Germinal center (tissue), 1 donor: ENCODE measurements at regions not wholly inside any gene's neighbourhood (a gene's known extent, or its start where the extent isn't known, plus 50 kb on each side); places are given as distances from the start of the nearest gene placed in this dataset.
"Not testable (repeated sequence)": the region's sequence is repeated elsewhere in the genome, so short reads cannot be mapped to it uniquely, and the experiment has no call there.

Experiments
- DNase-seq: peaks from one replicate; pipeline ENCODE4 v3.0.0; 2012; ENCODE audit warnings: mixed read lengths, low spot score

DNA sequence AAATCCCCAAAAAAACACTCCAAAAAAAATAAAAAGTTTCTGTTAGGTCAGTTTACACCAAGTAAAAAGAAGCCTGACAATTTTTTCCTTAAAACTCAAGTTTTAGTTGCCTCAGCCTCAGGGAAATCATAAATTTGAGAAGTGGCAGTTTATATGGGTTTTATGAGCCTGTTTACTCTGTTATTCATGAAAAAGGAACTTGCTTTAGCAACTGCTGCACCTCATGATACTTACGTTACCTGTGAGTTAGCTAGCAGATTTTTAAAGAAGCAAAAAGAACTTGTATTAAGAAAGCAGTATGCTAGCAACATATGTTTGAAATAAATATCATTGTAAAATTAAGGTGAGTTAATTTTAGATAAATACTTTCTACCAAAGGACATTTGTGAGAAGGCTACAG is 1264.5 kb upstream of the PHF14 start:
- no peak for DNase-seq

DNA sequence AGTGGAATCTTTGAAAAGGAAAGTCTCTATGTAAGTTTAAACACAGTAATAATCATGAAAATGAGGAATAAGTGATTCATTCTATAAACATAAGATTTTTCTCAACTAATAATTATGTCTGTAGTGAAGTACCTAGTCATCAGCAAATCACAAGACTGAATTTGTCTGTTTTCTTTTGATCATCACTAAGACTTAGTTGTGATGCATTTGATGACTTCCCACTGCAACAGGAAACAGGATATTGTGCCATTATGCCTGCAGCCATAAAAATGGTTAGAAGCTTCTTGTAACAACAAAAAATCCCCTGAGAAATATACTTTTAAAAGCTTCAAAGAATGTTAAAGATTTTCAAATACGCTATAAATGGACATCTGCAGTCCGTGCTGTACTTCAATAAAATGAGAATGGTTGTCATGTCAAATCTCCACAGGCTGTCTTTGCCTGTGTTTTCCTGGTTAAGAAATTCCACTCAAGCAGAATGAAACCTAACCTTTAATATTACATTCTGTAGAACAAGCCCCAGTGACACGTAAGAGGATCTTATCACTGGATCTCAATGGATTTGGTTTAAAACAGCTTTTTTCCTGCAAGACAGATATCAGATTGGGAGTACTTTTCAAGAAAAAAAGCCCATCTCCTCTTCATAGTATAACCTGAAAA is 1262.3 kb upstream of the PHF14 start:
- no peak for DNase-seq

DNA sequence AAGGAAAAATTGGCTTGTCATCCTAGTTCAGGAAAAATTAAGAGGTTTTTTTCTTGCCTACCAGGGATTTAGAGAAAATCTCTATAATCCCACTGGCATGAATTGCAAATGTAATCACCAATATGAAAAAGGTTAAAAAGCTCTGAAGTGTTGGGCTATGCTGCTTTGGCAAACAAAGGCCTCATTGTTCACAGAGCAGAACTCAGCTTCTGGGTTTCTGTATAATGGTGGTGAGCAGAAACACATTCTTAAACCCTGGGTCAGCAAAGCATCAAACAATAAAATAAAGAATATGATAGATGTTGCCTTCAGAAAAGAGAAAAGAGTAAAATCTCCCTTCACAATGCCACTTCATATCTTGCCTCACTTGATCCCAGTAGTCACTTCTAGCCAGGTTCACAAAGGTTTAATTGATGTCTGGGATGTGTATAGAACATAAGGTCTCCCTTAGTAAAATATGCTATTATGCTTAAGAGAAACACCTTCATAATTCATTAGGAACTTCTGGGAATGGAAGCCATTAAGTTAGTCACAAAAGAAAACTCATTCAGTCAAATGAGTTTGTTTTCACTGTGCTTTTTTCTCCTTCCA is 1255.5 kb upstream of the PHF14 start:
- no peak for DNase-seq

DNA sequence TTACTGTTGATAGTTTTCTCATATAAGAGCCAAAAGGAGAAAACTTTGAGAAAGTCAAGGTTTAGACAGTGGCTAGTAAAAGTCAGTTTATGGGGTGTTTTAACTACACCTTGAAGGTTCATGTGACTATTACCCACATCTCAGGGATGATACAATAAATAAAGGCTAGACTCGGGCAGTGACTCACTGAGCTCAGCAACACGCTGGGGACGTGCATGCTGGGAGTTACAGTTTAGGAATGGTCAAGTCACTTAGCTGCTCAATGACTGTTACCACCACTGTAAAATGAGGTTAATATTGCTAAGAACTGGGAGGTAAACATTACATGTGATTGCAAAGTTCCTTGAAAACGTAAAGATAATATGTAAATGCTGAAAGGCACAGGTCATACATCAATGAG is 1254.4 kb upstream of the PHF14 start:
- no peak for DNase-seq

DNA sequence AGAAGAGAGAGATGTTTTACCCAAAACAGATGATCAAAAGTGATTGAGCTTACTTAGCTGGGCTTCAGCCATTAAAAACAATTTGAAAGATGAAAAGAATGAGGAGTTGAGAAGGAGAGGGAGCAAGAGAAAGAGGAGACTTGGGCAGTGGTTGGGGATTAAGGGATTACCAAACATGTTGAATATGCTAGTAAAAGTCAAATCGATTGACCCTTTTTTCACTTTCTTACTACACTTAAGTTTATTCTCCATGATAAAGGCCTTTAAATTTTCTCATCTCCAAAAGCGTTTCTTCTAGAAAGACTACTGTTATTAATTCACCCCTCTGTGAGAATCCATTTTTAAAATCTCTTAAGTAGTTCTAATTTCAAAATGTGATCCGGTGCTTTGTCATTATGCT is 1254.0 kb upstream of the PHF14 start:
- no peak for DNase-seq

DNA sequence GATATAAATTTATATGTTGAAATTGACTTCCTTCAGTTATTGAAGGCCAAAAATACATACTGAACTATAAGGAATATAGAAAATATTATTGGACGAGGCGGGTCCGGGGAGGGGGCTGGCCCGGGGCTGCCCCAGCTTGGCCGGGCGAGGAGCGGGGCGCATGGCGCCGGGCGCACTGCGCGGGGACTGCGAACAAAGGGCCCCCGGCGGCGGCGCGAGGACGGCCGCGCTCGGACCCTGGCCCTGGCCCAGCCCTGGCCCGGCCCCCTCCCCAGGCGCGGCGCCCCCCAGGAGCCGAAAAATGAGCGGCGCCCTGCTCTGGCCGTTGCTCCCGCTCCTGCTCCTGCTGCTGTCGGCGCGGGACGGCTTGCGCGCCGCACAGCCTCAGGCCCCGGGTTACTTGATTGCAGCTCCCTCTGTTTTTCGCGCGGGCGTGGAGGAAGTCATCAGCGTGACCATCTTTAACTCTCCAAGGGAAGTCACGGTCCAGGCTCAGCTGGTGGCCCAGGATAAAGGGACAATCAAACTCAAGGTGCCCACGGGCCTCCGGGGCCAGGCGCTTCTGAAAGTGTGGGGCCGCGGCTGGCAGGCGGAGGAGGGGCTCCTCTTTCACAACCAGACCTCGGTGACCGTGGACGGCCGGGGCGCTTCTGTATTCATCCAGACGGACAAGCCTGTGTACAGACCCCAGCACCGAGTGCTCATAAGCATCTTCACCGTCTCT is 1247.6 kb upstream of the PHF14 start:
- DNase-seq: not testable (repeated sequence)

DNA sequence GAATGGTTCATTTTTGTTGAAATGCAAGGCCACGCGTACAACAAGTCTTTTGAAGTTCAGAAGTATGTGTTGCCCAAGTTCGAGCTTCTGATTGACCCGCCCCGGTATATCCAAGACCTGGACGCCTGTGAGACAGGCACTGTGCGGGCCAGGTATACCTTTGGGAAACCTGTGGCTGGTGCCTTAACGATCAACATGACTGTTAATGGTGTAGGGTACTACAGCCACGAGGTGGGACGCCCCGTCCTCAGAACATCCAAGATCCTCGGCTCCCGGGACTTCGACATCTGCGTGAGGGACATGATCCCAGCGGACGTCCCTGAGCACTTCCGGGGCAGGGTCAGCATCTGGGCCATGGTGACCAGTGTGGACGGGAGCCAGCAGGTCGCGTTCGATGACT is 1246.9 kb upstream of the PHF14 start:
- not testable (repeated sequence) for DNase-seq

DNA sequence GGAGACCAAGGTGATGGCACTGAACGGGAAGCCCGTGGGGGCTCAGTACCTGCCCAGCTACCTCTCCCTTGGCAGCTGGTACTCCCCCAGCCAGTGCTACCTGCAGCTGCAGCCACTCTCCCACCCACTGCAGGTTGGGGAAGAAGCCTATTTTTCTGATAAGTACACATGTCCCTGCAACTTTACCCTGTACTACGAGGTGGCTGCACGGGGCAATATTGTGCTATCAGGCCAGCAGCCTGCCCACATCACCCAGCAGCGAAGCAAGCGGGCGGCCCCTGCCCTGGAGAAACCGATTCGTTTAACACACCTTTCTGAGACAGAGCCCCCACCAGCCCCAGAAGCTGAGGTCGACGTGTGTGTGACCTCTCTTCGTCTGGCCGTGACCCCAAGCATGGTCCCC is 1246.2 kb upstream of the PHF14 start:
- DNase-seq: not testable (repeated sequence)

DNA sequence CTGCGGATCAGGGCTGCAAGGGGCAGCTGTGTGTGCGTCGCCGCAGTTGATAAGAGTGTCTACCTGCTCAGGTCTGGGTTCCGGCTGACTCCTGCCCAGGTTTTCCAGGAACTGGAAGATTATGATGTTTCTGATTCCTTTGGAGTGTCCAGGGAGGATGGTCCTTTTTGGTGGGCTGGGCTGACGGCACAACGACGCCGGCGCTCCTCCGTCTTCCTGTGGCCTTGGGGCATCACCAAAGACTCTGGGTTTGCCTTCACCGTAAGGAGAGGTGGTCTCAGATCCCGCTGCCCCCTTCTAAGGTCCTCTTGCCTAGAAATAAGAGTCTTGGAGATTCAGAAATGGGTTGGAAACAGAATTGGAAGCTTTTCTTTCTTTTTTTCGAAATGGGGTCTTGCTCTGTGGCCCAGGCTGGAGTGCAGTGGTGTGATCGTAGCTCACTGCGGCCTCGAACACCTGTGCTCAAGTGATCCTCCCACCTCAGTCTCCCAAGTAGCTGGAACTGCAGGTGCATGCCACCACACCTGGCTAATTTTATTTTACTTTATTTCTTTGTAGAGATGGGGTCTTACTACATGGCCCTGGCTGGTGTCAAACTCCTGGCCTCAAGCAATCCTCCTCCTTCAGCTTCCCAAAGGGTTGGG is 1245.5 kb upstream of the PHF14 start:
- DNase-seq: not testable (repeated sequence)

DNA sequence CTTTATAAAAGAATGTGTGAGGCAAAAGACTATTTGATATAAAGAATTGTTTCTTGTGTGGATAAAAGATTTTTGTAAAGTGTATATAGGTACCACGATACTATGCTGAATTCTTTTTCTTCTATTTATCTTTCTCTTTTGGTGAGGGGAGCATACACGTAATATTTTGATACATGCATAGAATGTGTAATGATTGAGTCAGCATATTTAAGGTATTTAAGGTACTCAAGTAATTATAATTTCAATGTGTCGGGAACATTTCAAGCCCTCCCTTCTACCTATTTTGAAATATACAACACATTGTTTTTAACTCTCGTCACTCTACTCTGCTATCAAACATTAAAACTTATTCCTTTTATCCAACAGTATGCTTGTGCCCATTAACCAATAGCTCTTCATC is 1221.6 kb upstream of the PHF14 start:
- DNase-seq: no peak

DNA sequence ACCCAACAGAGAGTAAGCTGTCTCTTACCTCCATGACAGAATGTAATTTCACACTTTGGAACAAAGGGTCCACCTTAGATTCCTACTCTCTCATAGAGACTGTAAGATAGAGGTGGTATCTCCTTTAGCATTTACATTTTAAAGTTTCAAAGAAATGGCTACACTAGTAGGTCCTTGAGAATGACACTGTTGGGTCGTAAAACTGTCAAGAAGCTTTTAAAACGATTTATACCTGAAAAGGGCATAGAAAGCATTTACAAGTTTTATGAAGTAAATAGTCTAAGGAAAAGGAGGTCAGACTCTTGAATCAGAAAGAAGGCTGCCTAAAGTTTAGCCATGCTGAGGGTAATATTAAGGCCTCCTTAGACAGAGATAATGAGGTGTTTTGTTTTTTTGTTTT is 1212.4 kb upstream of the PHF14 start:
- DNase-seq: no peak

DNA sequence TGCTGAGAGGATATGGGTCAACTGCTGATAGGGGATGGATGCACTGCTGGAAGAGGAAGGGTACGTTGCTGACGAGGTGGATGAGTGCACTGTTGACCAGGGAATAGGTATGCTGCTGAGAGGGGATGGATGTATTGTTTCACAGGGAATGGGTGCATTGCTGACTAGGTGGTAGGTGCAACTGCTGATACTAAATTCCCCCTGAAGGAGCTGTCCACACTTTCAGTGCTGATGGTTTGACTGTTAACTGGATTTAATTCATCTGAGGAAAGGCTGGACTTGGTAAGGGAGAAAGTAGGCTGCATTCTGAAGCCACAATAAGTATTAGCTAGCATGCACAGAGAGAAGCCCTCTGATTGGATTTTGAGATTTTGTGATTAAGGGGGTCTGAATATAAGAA is 1196.8 kb upstream of the PHF14 start:
- no peak for DNase-seq

DNA sequence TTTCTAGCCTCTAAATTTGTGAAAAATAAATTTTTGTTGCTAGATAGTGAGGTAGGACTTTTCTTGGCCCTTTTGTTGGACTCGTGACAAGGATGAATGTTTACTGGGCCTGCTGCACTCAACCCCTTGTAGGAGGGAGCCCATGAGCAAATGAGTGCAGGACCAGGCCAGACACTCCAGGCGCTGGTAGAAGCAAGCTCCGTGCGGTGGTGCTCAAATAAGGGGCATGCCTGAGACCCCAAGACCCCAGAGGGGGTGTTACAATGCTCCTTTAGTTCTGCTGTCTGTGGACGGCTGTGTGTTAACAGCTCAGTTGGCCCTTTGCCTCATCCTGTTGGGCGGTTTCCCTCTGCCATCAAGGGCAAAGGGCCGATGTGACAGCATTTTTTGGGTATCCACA is 1195.3 kb upstream of the PHF14 start:
- DNase-seq: no peak

DNA sequence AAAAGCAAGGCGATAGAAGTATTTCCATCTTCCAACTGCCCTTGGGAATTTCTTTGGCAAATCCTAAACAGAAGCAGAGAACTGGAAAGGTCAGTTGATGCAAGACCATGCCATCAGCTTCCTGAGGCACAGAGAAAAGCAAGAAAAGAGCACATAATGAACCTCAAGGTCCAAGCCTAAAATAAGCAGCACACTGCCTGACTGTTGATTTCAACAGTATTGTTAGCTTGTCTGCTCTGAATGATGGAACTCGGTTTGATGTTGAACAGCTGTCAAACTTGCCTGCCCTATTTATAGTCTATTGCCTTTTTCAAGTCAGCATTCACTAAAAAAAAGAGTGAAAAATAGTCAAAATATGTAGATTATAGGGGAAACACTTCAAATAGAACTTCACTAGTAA is 1192.0 kb upstream of the PHF14 start:
- no peak for DNase-seq

DNA sequence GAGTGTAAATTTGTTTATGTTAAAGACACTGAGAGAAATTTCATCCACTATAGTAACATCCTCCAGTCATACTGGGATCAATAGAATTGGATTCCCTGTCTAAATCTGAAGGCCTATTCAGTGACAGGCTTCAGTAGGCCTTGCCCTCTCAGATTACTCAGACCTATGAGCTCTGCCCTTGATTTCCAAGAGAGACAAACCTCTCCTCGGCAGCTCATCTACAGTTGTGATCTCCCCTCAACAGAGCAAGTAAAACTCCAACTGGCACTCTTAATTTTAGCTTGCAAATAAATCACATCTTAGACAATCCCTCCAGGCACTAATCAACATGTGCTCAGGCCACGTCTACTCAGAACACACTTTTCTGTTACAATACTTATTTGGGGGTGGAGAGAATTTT is 1191.4 kb upstream of the PHF14 start:
- DNase-seq: no peak

DNA sequence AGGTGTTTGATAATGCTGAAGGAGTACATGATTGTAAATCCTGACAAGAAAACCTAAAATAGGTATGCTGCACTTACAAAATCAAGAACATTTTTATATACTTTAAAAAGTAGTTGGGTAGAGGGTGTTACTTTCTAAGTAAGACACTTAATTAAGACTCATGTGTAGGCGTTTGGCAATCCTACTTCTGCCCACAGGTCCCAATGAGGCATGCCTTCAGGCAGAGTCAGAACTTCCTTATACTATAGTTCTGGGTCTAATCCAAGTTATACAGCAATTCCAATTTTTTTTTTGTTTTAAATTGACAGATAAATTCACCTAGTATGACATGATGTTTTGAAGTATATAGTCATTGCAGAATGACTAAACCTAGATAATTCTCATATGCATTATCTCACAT is 1188.5 kb upstream of the PHF14 start:
- no peak for DNase-seq

DNA sequence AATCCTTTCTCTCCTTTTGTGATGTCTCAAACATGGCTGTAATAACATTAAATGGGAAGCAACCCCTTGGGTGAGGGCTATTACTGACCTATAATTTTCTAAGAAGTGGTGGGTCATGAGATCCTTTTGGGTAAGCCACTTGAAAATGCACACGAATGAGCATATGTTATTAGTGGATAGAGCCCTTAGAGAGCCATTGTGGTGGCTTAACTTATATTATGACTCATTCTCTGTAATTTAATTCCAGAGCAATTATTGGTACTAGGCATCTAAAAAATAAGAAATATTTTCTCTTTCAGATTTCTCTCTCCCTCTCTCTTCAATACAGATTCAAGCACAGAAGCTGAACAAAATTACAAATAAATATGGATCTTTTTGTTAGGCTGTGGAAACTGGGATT is 1177.4 kb upstream of the PHF14 start:
- DNase-seq: no peak

DNA sequence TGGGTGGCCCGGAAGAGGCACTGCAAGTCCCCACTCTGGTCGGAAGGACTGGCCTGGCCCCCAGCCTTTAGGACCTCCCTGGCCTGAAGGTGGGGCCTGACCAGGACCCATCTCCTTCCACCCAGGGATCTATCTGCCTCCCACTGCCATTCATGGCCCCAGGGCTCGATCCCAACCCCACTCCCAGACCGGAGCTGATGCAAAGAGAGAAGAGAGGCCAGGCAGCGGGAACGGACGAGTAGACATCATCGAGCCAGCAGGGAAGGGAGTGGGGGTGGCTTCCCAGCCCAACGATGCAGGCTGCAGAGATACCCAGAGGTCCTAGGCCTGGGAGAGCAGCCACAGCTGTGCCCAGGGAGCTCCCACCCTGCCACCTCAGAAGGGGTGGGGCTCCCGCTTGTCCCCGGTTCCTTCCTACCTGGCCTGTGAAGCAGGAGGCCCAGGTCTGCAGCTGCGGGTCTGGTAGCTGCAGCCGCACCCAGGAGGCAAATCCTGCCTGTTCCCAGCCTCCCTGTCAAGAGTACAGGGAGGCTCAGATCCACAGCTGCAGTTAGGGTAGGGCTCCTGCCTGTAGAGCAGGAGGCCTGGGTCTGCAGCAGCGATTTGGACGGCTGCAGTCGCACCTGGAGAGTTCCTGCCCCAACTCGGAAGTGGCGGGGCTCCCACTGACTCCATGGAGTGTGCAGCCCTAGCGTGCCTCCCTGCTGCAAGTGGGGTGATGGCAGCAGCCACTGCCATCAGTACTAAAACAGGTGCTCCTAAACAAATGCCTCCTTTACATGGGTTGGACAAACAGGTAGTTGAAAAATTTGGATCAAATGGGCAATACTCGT is 1151.0 kb upstream of the PHF14 start:
- no peak for DNase-seq

DNA sequence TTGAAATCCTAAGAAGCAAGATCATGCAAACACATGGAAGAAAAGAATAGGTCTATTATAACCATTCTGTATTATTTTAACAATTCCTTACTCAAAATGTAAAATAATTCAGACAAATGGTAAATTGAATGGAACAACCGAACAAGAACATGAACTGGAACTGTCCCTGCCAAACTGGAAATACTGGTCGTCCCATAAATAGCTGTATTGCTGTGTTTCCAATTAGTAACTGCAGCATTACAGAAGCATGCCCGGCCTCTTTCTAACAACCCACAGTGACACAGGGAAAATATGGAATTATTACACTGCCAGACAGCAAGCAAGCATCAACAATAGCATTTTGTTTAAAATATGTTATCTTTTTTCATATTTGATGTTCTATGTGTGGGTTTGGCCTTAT is 1138.5 kb upstream of the PHF14 start:
- no peak for DNase-seq

DNA sequence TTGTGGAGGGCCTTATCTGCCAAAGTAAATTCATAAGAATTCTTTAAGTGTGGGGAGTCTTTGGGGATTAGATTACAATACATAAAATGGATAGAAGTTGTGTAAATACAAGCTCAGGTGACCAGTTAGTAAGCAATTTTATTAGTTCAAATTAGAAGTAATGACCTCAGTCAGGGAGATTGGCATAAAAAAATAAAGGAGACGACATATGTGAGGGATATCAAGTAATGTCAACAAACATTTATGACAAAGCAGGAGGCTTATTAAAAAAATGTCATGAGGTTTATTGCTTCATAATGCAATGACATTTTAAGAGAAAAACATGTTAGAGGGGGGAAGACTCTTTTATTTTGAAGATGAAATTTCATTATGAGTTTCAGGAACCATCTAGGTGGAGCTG is 1137.0 kb upstream of the PHF14 start:
- no peak for DNase-seq

DNA sequence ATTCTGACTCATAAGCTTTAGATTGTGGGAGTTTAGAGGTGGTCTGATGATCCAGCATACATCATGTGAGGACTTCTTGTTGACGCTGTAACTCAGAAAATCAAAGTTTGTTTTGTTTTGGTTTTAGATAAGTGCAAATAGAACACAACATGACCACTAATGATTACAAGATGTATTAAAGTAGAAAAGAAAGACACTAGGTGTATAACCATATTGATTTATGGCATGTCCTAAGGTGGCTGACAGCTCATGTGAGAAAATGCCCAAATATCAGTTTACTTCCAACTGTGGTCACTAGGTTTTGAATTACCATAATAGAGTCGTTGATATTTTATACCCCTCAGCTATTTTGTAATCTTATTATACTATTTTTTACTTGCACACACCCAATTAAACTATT is 1131.4 kb upstream of the PHF14 start:
- no peak for DNase-seq

DNA sequence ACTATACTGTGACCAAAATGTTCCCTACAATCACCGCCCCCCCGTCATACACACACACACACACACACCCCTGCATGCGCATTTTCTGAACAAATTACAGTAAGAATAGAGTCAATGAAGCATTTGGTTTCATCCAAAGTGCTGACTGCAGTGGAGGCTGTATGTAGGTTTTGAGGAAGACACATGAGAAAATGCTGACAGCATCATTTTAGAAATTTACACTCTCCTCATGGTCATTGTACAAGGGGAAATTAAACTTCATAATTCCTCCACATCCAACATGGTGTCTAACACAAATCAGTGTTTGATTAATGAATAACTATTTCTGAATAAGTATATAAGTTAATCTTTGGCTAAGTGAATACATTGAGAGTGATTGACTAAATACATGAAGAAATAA is 1126.8 kb upstream of the PHF14 start:
- DNase-seq: no peak
